HEK293T (cell line): ENCODE measurements at regions not wholly inside any gene's neighbourhood (a gene's known extent, or its start where the extent isn't known, plus 50 kb on each side); places are given as distances from the start of the nearest gene placed in this dataset.

ENCODE experiments used
- ARNT ChIP-seq: fragments of 450-650 bp; IDR thresholded peaks from 2 replicates; pipeline ENCODE4 v1.6.1; 2017; ENCODE audit warnings: mild to moderate bottlenecking
- ELF4 ChIP-seq: fragments of 450-650 bp; IDR thresholded peaks from 2 replicates; pipeline ENCODE4 v1.6.1; 2017; ENCODE audit warnings: antibody characterized with exemption
- FOXA1 ChIP-seq: fragments of 450-650 bp; IDR thresholded peaks from 2 replicates; pipeline ENCODE4 v1.6.1; 2016; ENCODE audit warnings: mild to moderate bottlenecking
- FOXK2 ChIP-seq: fragments of 450-650 bp; IDR thresholded peaks from 2 replicates; pipeline ENCODE4 v1.6.1; 2016; ENCODE audit warnings: mild to moderate bottlenecking
- FOXM1 ChIP-seq: fragments of 450-650 bp; IDR thresholded peaks from 2 replicates; pipeline ENCODE4 v1.6.1; 2017; ENCODE audit warnings: mild to moderate bottlenecking, borderline replicate concordance
- HDGF ChIP-seq: fragments of 450-650 bp; IDR thresholded peaks from 2 replicates; pipeline ENCODE4 v1.6.1; 2017; ENCODE audit warnings: antibody characterized with exemption, borderline replicate concordance
- LEF1 ChIP-seq: fragments of 450-650 bp; IDR thresholded peaks from 2 replicates; pipeline ENCODE4 v1.6.1; 2017; ENCODE audit warnings: mild to moderate bottlenecking, borderline replicate concordance
- NFRKB ChIP-seq: fragments of 450-650 bp; IDR thresholded peaks from 2 replicates; pipeline ENCODE4 v1.6.1; 2016; ENCODE audit warnings: mild to moderate bottlenecking, moderate library complexity
- SP1 ChIP-seq: fragments of 450-650 bp; IDR thresholded peaks from 2 replicates; pipeline ENCODE4 v1.6.1; 2017
- SUZ12 ChIP-seq: fragments of 450-650 bp; IDR thresholded peaks from 2 replicates; pipeline ENCODE4 v1.6.1; 2016; ENCODE audit warnings: mild to moderate bottlenecking
- ZNF384 ChIP-seq: fragments of 450-650 bp; IDR thresholded peaks from 2 replicates; pipeline ENCODE4 v1.6.1; 2016
- TF ChIP-seq, protein P1 (sequence below): fragments of 450-650 bp; IDR thresholded peaks from 2 replicates; pipeline ENCODE4 v1.6.1; 2016

- TF ChIP-seq FOXK2 (no peak), FOXA1 (no peak), ZNF384 (no peak), ARNT (no peak), SUZ12 (no peak), LEF1 (no peak), ELF4 (no peak), SP1 (no peak), FOXM1 (no peak), HDGF (no peak), NFRKB (no peak)
- TF ChIP-seq, protein P1, sequence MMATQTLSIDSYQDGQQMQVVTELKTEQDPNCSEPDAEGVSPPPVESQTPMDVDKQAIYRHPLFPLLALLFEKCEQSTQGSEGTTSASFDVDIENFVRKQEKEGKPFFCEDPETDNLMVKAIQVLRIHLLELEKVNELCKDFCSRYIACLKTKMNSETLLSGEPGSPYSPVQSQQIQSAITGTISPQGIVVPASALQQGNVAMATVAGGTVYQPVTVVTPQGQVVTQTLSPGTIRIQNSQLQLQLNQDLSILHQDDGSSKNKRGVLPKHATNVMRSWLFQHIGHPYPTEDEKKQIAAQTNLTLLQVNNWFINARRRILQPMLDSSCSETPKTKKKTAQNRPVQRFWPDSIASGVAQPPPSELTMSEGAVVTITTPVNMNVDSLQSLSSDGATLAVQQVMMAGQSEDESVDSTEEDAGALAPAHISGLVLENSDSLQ, result no peak
Observed at GRCh38 chr6:21377356-21377755, 216.2 kb upstream of the SOX4 start.
